ENCODE measurements at regions not wholly inside any gene's neighbourhood (a gene's known extent, or its start where the extent isn't known, plus 50 kb on each side); places are given as distances from the start of the nearest gene placed in this dataset.

- TF ChIP-seq, protein P1, sequence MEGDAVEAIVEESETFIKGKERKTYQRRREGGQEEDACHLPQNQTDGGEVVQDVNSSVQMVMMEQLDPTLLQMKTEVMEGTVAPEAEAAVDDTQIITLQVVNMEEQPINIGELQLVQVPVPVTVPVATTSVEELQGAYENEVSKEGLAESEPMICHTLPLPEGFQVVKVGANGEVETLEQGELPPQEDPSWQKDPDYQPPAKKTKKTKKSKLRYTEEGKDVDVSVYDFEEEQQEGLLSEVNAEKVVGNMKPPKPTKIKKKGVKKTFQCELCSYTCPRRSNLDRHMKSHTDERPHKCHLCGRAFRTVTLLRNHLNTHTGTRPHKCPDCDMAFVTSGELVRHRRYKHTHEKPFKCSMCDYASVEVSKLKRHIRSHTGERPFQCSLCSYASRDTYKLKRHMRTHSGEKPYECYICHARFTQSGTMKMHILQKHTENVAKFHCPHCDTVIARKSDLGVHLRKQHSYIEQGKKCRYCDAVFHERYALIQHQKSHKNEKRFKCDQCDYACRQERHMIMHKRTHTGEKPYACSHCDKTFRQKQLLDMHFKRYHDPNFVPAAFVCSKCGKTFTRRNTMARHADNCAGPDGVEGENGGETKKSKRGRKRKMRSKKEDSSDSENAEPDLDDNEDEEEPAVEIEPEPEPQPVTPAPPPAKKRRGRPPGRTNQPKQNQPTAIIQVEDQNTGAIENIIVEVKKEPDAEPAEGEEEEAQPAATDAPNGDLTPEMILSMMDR (IDR thresholded peaks at IDR 0.05; ENCODE audit: extremely low read depth, missing control alignments): no peak
- DNase-seq (ENCODE audit: low spot score): no peak
Measured at GRCh38 chr21:16829532-16829931, 683.3 kb upstream of the CXADR start.

GRCh38 chr21:16832791-16833190, 680.1 kb upstream of the CXADR start:
- DNase-seq (ENCODE audit: low spot score): no peak
- TF ChIP-seq, protein P1 (IDR thresholded peaks at IDR 0.05; ENCODE audit: extremely low read depth, missing control alignments): no peak

- TF ChIP-seq, protein P1 (IDR thresholded peaks at IDR 0.05; ENCODE audit: extremely low read depth, missing control alignments): no peak
- DNase-seq (ENCODE audit: low spot score): no peak
Measured at GRCh38 chr21:16834791-16835190, 678.1 kb upstream of the CXADR start.

DNA sequence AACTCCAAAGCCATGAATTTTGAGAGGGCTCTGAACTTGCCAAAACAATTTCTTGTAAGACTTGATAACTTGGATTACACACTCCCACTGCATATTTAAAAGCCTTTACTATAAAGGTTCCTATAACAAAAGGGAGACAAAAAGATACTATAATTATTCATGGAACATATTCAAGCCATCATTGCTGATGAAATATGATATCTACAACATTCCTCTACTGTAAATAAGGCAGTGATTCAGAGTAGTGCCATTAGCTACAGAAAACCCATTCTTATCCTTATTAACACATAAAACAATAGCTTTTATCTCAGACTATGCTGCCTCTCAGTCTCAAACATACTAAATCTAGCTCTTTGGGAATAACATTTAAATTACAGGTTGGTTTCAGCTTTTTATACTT, 675.5 kb upstream of the CXADR start:
- TF ChIP-seq, protein P1 (IDR thresholded peaks at IDR 0.05; ENCODE audit: extremely low read depth, missing control alignments): no peak
- no peak for DNase-seq (ENCODE audit: low spot score)

DNA sequence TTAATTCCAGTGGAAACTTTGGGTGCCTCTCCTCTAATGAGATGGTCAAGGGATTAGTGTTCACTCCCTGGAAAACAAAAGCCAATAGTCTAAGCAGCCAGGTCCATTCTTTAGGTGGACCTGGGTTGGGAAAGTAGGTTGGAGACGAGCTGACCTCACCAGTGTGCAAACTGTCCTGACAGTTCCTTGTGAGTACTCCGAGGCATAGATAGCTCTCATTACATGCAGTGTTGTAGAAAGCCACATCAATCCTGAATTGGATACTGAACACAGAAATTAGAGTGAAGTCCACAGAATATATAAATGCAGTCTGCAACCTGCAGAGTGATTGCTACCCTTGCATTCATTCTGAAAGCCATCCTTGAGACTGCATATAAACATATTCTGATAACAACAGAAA, 675.1 kb upstream of the CXADR start:
- no peak for DNase-seq (ENCODE audit: low spot score)
- TF ChIP-seq, protein P1 (IDR thresholded peaks at IDR 0.05; ENCODE audit: extremely low read depth, missing control alignments): no peak

DNA sequence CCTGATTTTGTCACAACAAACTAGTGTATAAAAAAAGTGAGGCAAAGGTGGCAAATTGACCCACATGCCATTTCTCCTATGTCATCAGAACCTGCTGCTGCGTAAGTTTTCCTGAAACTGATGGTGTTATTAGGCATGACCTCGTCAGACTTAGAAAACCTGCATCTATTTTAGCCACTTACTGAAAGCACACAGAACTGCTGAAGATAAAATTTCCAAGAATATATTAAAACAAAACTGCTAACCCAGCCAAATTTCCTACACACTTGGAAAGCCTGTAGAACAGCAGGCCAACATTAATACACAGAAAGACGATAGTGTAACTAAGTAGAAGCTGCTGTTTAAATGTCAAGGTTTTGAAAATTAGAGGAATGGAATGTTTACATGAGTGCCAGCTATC, 674.5 kb upstream of the CXADR start:
- DNase-seq (ENCODE audit: low spot score): no peak
- TF ChIP-seq, protein P1 (IDR thresholded peaks at IDR 0.05; ENCODE audit: extremely low read depth, missing control alignments): no peak

GRCh38 chr21:16840538-16840937, 672.3 kb upstream of the CXADR start:
- DNase-seq (ENCODE audit: low spot score): no peak
- TF ChIP-seq, protein P1 (IDR thresholded peaks at IDR 0.05; ENCODE audit: extremely low read depth, missing control alignments): no peak

All from GM20000 (cell line).